ENCODE measurements at regions not wholly inside any gene's neighbourhood (a gene's known extent, or its start where the extent isn't known, plus 50 kb on each side); places are given as distances from the start of the nearest gene placed in this dataset.

GRCh38 chr6:21648475-21649050, 55.0 kb downstream of the SOX4 start:
- ChIA-PET CTCF (interaction anchor here (0.5 to 0.8 kb wide), 2 partner anchors 46 to 323 kb away, joined by 3 read pairs; no protein-coding TSS in a partner anchor), POLR2A (no interaction called here)
- 50% methylated on average over 1 of the region's 3 CpGs for WGBS (ENCODE audit: insufficient coverage)
- H3K4me3 ChIP-seq (ENCODE audit: control insufficient read depth in 1 of 7, extremely low read depth in 1 of 7, insufficient read depth in 4 of 7, low read depth in 2 of 7, low read length in 6 of 7) = peak overlapping the region in 1 of 7 experiments; percentile 33
- no peak overlapping the region for H3K27ac ChIP-seq (ENCODE audit: insufficient read depth in 1 of 2, low read depth in 1 of 2, low read length in 2 of 2, poor library complexity in 1 of 2, severe bottlenecking in 2 of 2)
- no peaks in the 10 kb centered on the region for H3K36me3 ChIP-seq (ENCODE audit: control insufficient read depth in 4 of 4, insufficient read depth in 4 of 4, low read length in 3 of 4)
- H3K4me1 ChIP-seq (ENCODE audit: control extremely low read depth in 1 of 4, control insufficient read depth in 4 of 4, insufficient read depth in 4 of 4, low read length in 3 of 4) = peaks cover 0 to 15% (median 11%) of the 10 kb centered on the region in 4 experiments
- peak; percentile 64 to 93 (median 88) for DNase-seq
- H3K9me3 ChIP-seq (ENCODE audit: control extremely low read depth in 1 of 5, control insufficient read depth in 4 of 5, insufficient read depth in 2 of 5, low read depth in 1 of 5, low read length in 4 of 5) = no peaks in the 10 kb centered on the region
- no peaks in the 10 kb centered on the region for H3K27me3 ChIP-seq (replicated peaks in 2 of 5; ENCODE audit: control insufficient read depth in 4 of 5, insufficient read depth in 5 of 5, low read length in 4 of 5)

GRCh38 chr6:21653323-21653722, 59.8 kb downstream of the SOX4 start:
- Histone ChIP-seq H3K36me3 (ENCODE audit: control insufficient read depth in 4 of 4, insufficient read depth in 4 of 4, low read length in 3 of 4) (no peaks in the 10 kb centered on the region), H3K27me3 (replicated peaks in 2 of 5; ENCODE audit: control insufficient read depth in 4 of 5, insufficient read depth in 5 of 5, low read length in 4 of 5) (no peaks in the 10 kb centered on the region), H3K9me3 (ENCODE audit: control extremely low read depth in 1 of 5, control insufficient read depth in 4 of 5, insufficient read depth in 2 of 5, low read depth in 1 of 5, low read length in 4 of 5) (no peaks in the 10 kb centered on the region), H3K4me1 (ENCODE audit: control extremely low read depth in 1 of 4, control insufficient read depth in 4 of 4, insufficient read depth in 4 of 4, low read length in 3 of 4) (peaks cover 0 to 7% (median 4%) of the 10 kb centered on the region in 4 experiments), H3K27ac (ENCODE audit: insufficient read depth in 1 of 2, low read depth in 1 of 2, low read length in 2 of 2, poor library complexity in 1 of 2, severe bottlenecking in 2 of 2) (no peak overlapping the region), H3K4me3 (ENCODE audit: control insufficient read depth in 1 of 7, extremely low read depth in 1 of 7, insufficient read depth in 4 of 7, low read depth in 2 of 7, low read length in 6 of 7) (no peak overlapping the region)
- CTCF ChIA-PET = no interaction called here
- DNase-seq = no peak
- WGBS (ENCODE audit: insufficient coverage) = 67% methylated on average over 3 of the region's 4 CpGs
- POLR2A ChIA-PET = no interaction called here

- no peaks in the 10 kb centered on the region for H3K36me3 ChIP-seq (ENCODE audit: control insufficient read depth in 4 of 4, insufficient read depth in 4 of 4, low read length in 3 of 4)
- H3K27ac ChIP-seq (ENCODE audit: insufficient read depth in 1 of 2, low read depth in 1 of 2, low read length in 2 of 2, poor library complexity in 1 of 2, severe bottlenecking in 2 of 2) = no peak overlapping the region
- peaks cover 0 to 3% (median under 1%) of the 10 kb centered on the region in 4 experiments for H3K4me1 ChIP-seq (ENCODE audit: control extremely low read depth in 1 of 4, control insufficient read depth in 4 of 4, insufficient read depth in 4 of 4, low read length in 3 of 4)
- CTCF ChIA-PET = no interaction called here
- no peaks in the 10 kb centered on the region for H3K27me3 ChIP-seq (replicated peaks in 2 of 5; ENCODE audit: control insufficient read depth in 4 of 5, insufficient read depth in 5 of 5, low read length in 4 of 5)
- POLR2A ChIA-PET = no interaction called here
- 98% methylated on average over 7 of the region's 7 CpGs for WGBS (ENCODE audit: insufficient coverage)
- DNase-seq = no peak
- H3K9me3 ChIP-seq (ENCODE audit: control extremely low read depth in 1 of 5, control insufficient read depth in 4 of 5, insufficient read depth in 2 of 5, low read depth in 1 of 5, low read length in 4 of 5) = no peaks in the 10 kb centered on the region
- no peak overlapping the region for H3K4me3 ChIP-seq (ENCODE audit: control insufficient read depth in 1 of 7, extremely low read depth in 1 of 7, insufficient read depth in 4 of 7, low read depth in 2 of 7, low read length in 6 of 7)
These were observed 60.4 kb downstream of the SOX4 start for GRCh38 chr6:21653905-21654304.

- ChIA-PET POLR2A (no interaction called here), CTCF (no interaction called here)
These were observed 60.8 kb downstream of the SOX4 start for GRCh38 chr6:21654361-21654760.

GRCh38 chr6:21663966-21664313, 70.4 kb downstream of the SOX4 start:
- CTCF ChIA-PET = interaction anchor here (1.1 to 2.9 kb wide), 2 partner anchors 14 to 71 kb away, joined by 4 to 7 read pairs; partner anchors contain the start of gene SOX4
- peak in 1 of 3 donors; percentile 18 for DNase-seq
- POLR2A ChIA-PET = no interaction called here
- Histone ChIP-seq H3K4me1 (ENCODE audit: control extremely low read depth in 1 of 4, control insufficient read depth in 4 of 4, insufficient read depth in 4 of 4, low read length in 3 of 4) (peaks cover 10 to 46% (median 29%) of the 10 kb centered on the region in 4 experiments), H3K9me3 (ENCODE audit: control extremely low read depth in 1 of 5, control insufficient read depth in 4 of 5, insufficient read depth in 2 of 5, low read depth in 1 of 5, low read length in 4 of 5) (no peaks in the 10 kb centered on the region), H3K4me3 (ENCODE audit: control insufficient read depth in 1 of 7, extremely low read depth in 1 of 7, insufficient read depth in 4 of 7, low read depth in 2 of 7, low read length in 6 of 7) (peak overlapping the region; percentile 50 to 96 (median 82)), H3K27ac (ENCODE audit: insufficient read depth in 1 of 2, low read depth in 1 of 2, low read length in 2 of 2, poor library complexity in 1 of 2, severe bottlenecking in 2 of 2) (no peak overlapping the region), H3K27me3 (replicated peaks in 2 of 5; ENCODE audit: control insufficient read depth in 4 of 5, insufficient read depth in 5 of 5, low read length in 4 of 5) (peaks cover 0 to 13% (median 8%) of the 10 kb centered on the region in 5 experiments), H3K36me3 (ENCODE audit: control insufficient read depth in 4 of 4, insufficient read depth in 4 of 4, low read length in 3 of 4) (no peaks in the 10 kb centered on the region)
- WGBS (ENCODE audit: insufficient coverage) = 67% methylated on average over 5 of the region's 10 CpGs

More at GRCh38 chr6:21654361-21654760, 60.8 kb downstream of the SOX4 start:
- H3K4me3 ChIP-seq (ENCODE audit: control insufficient read depth in 1 of 7, extremely low read depth in 1 of 7, insufficient read depth in 4 of 7, low read depth in 2 of 7, low read length in 6 of 7) = no peak overlapping the region
- H3K4me1 ChIP-seq (ENCODE audit: control extremely low read depth in 1 of 4, control insufficient read depth in 4 of 4, insufficient read depth in 4 of 4, low read length in 3 of 4) = no peaks in the 10 kb centered on the region
- DNase-seq = no peak
- H3K27me3 ChIP-seq (replicated peaks in 2 of 5; ENCODE audit: control insufficient read depth in 4 of 5, insufficient read depth in 5 of 5, low read length in 4 of 5) = no peaks in the 10 kb centered on the region
- WGBS (ENCODE audit: insufficient coverage) = 100% methylated on average over 1 of the region's 2 CpGs
- H3K9me3 ChIP-seq (ENCODE audit: control extremely low read depth in 1 of 5, control insufficient read depth in 4 of 5, insufficient read depth in 2 of 5, low read depth in 1 of 5, low read length in 4 of 5) = no peaks in the 10 kb centered on the region
- H3K36me3 ChIP-seq (ENCODE audit: control insufficient read depth in 4 of 4, insufficient read depth in 4 of 4, low read length in 3 of 4) = no peaks in the 10 kb centered on the region
- H3K27ac ChIP-seq (ENCODE audit: insufficient read depth in 1 of 2, low read depth in 1 of 2, low read length in 2 of 2, poor library complexity in 1 of 2, severe bottlenecking in 2 of 2) = no peak overlapping the region

GRCh38 chr6:21664314-21665109, 71.0 kb downstream of the SOX4 start:
- Histone ChIP-seq H3K36me3 (ENCODE audit: control insufficient read depth in 4 of 4, insufficient read depth in 4 of 4, low read length in 3 of 4) (no peaks in the 10 kb centered on the region), H3K9me3 (ENCODE audit: control extremely low read depth in 1 of 5, control insufficient read depth in 4 of 5, insufficient read depth in 2 of 5, low read depth in 1 of 5, low read length in 4 of 5) (no peaks in the 10 kb centered on the region), H3K27me3 (replicated peaks in 2 of 5; ENCODE audit: control insufficient read depth in 4 of 5, insufficient read depth in 5 of 5, low read length in 4 of 5) (peaks cover 0 to 13% (median 8%) of the 10 kb centered on the region in 5 experiments), H3K27ac (ENCODE audit: insufficient read depth in 1 of 2, low read depth in 1 of 2, low read length in 2 of 2, poor library complexity in 1 of 2, severe bottlenecking in 2 of 2) (no peak overlapping the region), H3K4me1 (ENCODE audit: control extremely low read depth in 1 of 4, control insufficient read depth in 4 of 4, insufficient read depth in 4 of 4, low read length in 3 of 4) (peaks cover 10 to 52% (median 29%) of the 10 kb centered on the region in 4 experiments), H3K4me3 (ENCODE audit: control insufficient read depth in 1 of 7, extremely low read depth in 1 of 7, insufficient read depth in 4 of 7, low read depth in 2 of 7, low read length in 6 of 7) (peak overlapping the region; percentile 50 to 96 (median 82))
- WGBS (ENCODE audit: insufficient coverage) = 11% methylated on average over 47 of the region's 73 CpGs
- CTCF ChIA-PET = interaction anchor here (1.1 to 2.9 kb wide), 2 partner anchors 14 to 71 kb away, joined by 4 to 7 read pairs; partner anchors contain the start of gene SOX4
- POLR2A ChIA-PET = interaction anchor here (0.6 kb wide), 1 partner anchor 59 kb away, joined by 3 read pairs; no protein-coding TSS in a partner anchor
- DNase-seq = peak; percentile 53 to 87 (median 78)

GRCh38 chr6:21665110-21665391, 71.5 kb downstream of the SOX4 start:
- POLR2A ChIA-PET = interaction anchor here (0.6 kb wide), 1 partner anchor 12 kb away, joined by 6 read pairs; no protein-coding TSS in a partner anchor
- Histone ChIP-seq H3K4me1 (ENCODE audit: control extremely low read depth in 1 of 4, control insufficient read depth in 4 of 4, insufficient read depth in 4 of 4, low read length in 3 of 4) (peaks cover 10 to 57% (median 29%) of the 10 kb centered on the region in 4 experiments), H3K9me3 (ENCODE audit: control extremely low read depth in 1 of 5, control insufficient read depth in 4 of 5, insufficient read depth in 2 of 5, low read depth in 1 of 5, low read length in 4 of 5) (no peaks in the 10 kb centered on the region), H3K36me3 (ENCODE audit: control insufficient read depth in 4 of 4, insufficient read depth in 4 of 4, low read length in 3 of 4) (no peaks in the 10 kb centered on the region), H3K27me3 (replicated peaks in 2 of 5; ENCODE audit: control insufficient read depth in 4 of 5, insufficient read depth in 5 of 5, low read length in 4 of 5) (peaks cover 0 to 13% (median 8%) of the 10 kb centered on the region in 5 experiments), H3K27ac (ENCODE audit: insufficient read depth in 1 of 2, low read depth in 1 of 2, low read length in 2 of 2, poor library complexity in 1 of 2, severe bottlenecking in 2 of 2) (no peak overlapping the region), H3K4me3 (ENCODE audit: control insufficient read depth in 1 of 7, extremely low read depth in 1 of 7, insufficient read depth in 4 of 7, low read depth in 2 of 7, low read length in 6 of 7) (peak overlapping the region; percentile 50 to 96 (median 82))
- WGBS (ENCODE audit: insufficient coverage) = 0% methylated on average over 6 of the region's 9 CpGs
- CTCF ChIA-PET = interaction anchor here (1.1 kb wide), 1 partner anchor 72 kb away, joined by 4 read pairs; the partner anchor contains the start of gene SOX4
- DNase-seq = no peak
